K562 (cell line): ENCODE measurements at regions not wholly inside any gene's neighbourhood (a gene's known extent, or its start where the extent isn't known, plus 50 kb on each side); places are given as distances from the start of the nearest gene placed in this dataset.

Experiments
- ATAC-seq: fragments of 200-7000 bp; cut with Tn5 transposase; 3 replicates; pipeline ENCODE4 v1.9.1; 2020; ENCODE audit warnings: moderate library complexity
- BruUV-seq: library from RNA; stranded (reverse); fragments of 400-500 nt; replicated peaks from 2 replicates; lab custom pipeline; 2021; lab: Mats Ljungman, UMichigan
- CTCF ChIA-PET: fragments of 300-600 bp; formaldehyde crosslinking; extraction: SDS; loops from one replicate; lab custom pipeline; 2021; ENCODE audit warnings: low intra/inter-chr PET ratio; lab: Yijun Ruan, JAX
- POLR2A ChIA-PET: fragments of 300-600, 350-650 bp; sonication (Branson Sonifier 250); formaldehyde crosslinking; extraction: SDS; loops from one replicate; lab custom pipeline; 2021; ENCODE audit warnings: antibody characterized with exemption, inconsistent platforms; lab: Yijun Ruan, JAX
- DNase-seq, 4 experiments: peaks; one replicate each; pipeline versions ENCODE4 v3.0.0 to v3.0.0-alpha.2; 2011 to 2018; ENCODE audit warnings: low spot score in 3 of 4, mixed read lengths in 3 of 4; ENCODE audit errors: extremely low read depth in 1 of 4
- FAIRE-seq: peaks from 2 replicates; lab custom pipeline; 2011; peaks lifted over from hg19 to GRCh38; lab: Jason Lieb, UNC
- H2AFZ ChIP-seq: 2 replicates; pipeline ENCODE4 v1.6.0; 2011; ENCODE audit warnings: low read depth, low read length, control low read depth, inconsistent platforms
- H3K27ac ChIP-seq: fragments of 200-600 bp; 3 replicates; pipeline ENCODE4 v1.8.0; 2011; ENCODE audit warnings: low read depth, mild to moderate bottlenecking, control low read depth, inconsistent platforms, low read length, moderate library complexity, mixed read lengths; ENCODE audit errors: extremely low read depth
- H3K27me3 ChIP-seq, 2 experiments: fragments of 300-600 bp in 1 of 2; 2 replicates in 1 of 2; 3 replicates in 1 of 2; pipeline versions ENCODE4 v1.6.0 to v1.8.0; 2011; ENCODE audit warnings: inconsistent platforms in 2 of 2, low read length in 2 of 2, mild to moderate bottlenecking in 1 of 2, mixed read lengths in 1 of 2, moderate library complexity in 1 of 2; ENCODE audit not compliant: control insufficient read depth in 2 of 2, insufficient read depth in 2 of 2
- H3K36me3 ChIP-seq: fragments of 300-600 bp; 3 replicates; pipeline ENCODE4 v1.8.0; 2011; ENCODE audit warnings: mild to moderate bottlenecking, low read length, inconsistent platforms; ENCODE audit not compliant: control insufficient read depth, insufficient read depth
- H3K4me1 ChIP-seq, 2 experiments: fragments of 200-600 bp in 1 of 2; replicated peaks in 1 of 2; 2 replicates in 1 of 2; 3 replicates in 1 of 2; pipeline versions ENCODE4 v1.5.1 to v1.8.0; 2011; ENCODE audit warnings: inconsistent platforms in 2 of 2, low read length in 2 of 2, mild to moderate bottlenecking in 1 of 2, mixed read lengths in 1 of 2, moderate library complexity in 1 of 2; ENCODE audit not compliant: control insufficient read depth in 2 of 2, insufficient read depth in 2 of 2
- H3K4me2 ChIP-seq: 2 replicates; pipeline ENCODE4 v1.6.1; 2011; ENCODE audit warnings: low read length, control low read depth, inconsistent platforms, mixed read lengths; ENCODE audit not compliant: insufficient read depth
- H3K4me3 ChIP-seq: fragments of 200-600 bp; sonication (generic), shearing (Covaris generic); 2 replicates; pipeline ENCODE4 v1.5.1; 2016; ENCODE audit warnings: control low read depth, inconsistent platforms
- H3K79me2 ChIP-seq: fragments of 200-600 bp; 3 replicates; pipeline ENCODE4 v1.8.0; 2011; ENCODE audit warnings: low read length, inconsistent platforms; ENCODE audit not compliant: control insufficient read depth, insufficient read depth
- H3K9ac ChIP-seq, 2 experiments: 2 replicates each; pipeline versions ENCODE4 v1.6.0 to v1.6.1; 2011; ENCODE audit warnings: low read depth in 2 of 2, low read length in 2 of 2, control low read depth in 1 of 2, inconsistent platforms in 1 of 2, mild to moderate bottlenecking in 1 of 2, mixed read lengths in 1 of 2; ENCODE audit not compliant: insufficient read depth in 1 of 2
- H3K9me1 ChIP-seq: one replicate; pipeline ENCODE4 v1.6.0; 2011; ENCODE audit warnings: inconsistent platforms, mild to moderate bottlenecking, low read length, moderate library complexity; ENCODE audit not compliant: control insufficient read depth, insufficient read depth
- H3K9me3 ChIP-seq: replicated peaks from 2 replicates; pipeline ENCODE4 v1.5.1; 2011; ENCODE audit warnings: low read depth, low read length, inconsistent platforms; ENCODE audit not compliant: control insufficient read depth, insufficient read depth
- H4K20me1 ChIP-seq: replicated peaks from 2 replicates; pipeline ENCODE4 v1.6.1; 2011; ENCODE audit warnings: low read length, inconsistent platforms, mixed read lengths; ENCODE audit not compliant: control insufficient read depth, insufficient read depth
- CSDE1 ChIP-seq, 2 experiments: fragments of 450-650 bp; IDR thresholded peaks; 2 replicates each; pipeline ENCODE4 v1.6.1; 2016; ENCODE audit warnings: mild to moderate bottlenecking in 1 of 2
- ETV5 ChIP-seq: sonication (generic); formaldehyde crosslinking; IDR thresholded peaks from 2 replicates; pipeline ENCODE4 v1.4.0; 2020; ENCODE audit warnings: low read depth, mild to moderate bottlenecking, missing genetic modification reagents
- PHB2 ChIP-seq: fragments of 450-650 bp; IDR thresholded peaks from 2 replicates; pipeline ENCODE4 v1.6.1; 2017; ENCODE audit warnings: low read depth
- TCF7L2 ChIP-seq: fragments of 150-350 bp; IDR thresholded peaks from 2 replicates; pipeline ENCODE4 v1.6.1; 2016; ENCODE audit warnings: low read depth, mild to moderate bottlenecking, low read length, moderate library complexity
- ZNF239 ChIP-seq: fragments of 250-450 bp; sonication (Bioruptor Pico); IDR thresholded peaks from 2 replicates; pipeline ENCODE4 v1.4.0; 2020; ENCODE audit warnings: mild to moderate bottlenecking
- WGBS: fragments of 100-300 bp; shearing (Covaris generic); methylation state at CpG from one replicate; pipeline ENCODE4 v1.1.6; 2016; ENCODE audit warnings: low coverage, mixed read lengths; ENCODE audit not compliant: insufficient coverage; ENCODE audit errors: missing lambda C conversion rate; 5-methylcytosine and 5-hydroxymethylcytosine counted together
- in situ Hi-C: fragments of 300-500 bp; cut with MboI; formaldehyde crosslinking; loops from 4 replicates; pipeline ENCODE4 v1.15.0; 2018; ENCODE audit warnings: inconsistent platforms, mixed read lengths
- intact Hi-C: fragments of 100-400 bp; cut with micrococcal nuclease; formaldehyde crosslinking; loops from 2 replicates; pipeline ENCODE4 v1.14.2; 2022
- TF ChIP-seq, protein P1 (sequence below): fragments of 450-650 bp; formaldehyde crosslinking; IDR thresholded peaks from 2 replicates; pipeline ENCODE4 v1.4.0; 2022; ENCODE audit warnings: mild to moderate bottlenecking, moderate library complexity
- TF ChIP-seq, protein P2 (sequence below): fragments of 150-350 bp; IDR thresholded peaks from 2 replicates; pipeline ENCODE4 v1.6.1; 2014; ENCODE audit warnings: low read depth, mild to moderate bottlenecking, low read length, borderline replicate concordance
- TF ChIP-seq, protein P3 (sequence below): sonication (generic); formaldehyde crosslinking; IDR thresholded peaks from 2 replicates; pipeline ENCODE4 v1.8.1; 2023; ENCODE audit warnings: mild to moderate bottlenecking, missing genetic modification reagents
- TF ChIP-seq, protein P4 (sequence below): fragments of 200-800 bp; sonication (Bioruptor generic); IDR thresholded peaks from 2 replicates; pipeline ENCODE4 v1.6.1; 2017; ENCODE audit warnings: missing genetic modification characterization, missing compliant biosample characterization

DNA sequence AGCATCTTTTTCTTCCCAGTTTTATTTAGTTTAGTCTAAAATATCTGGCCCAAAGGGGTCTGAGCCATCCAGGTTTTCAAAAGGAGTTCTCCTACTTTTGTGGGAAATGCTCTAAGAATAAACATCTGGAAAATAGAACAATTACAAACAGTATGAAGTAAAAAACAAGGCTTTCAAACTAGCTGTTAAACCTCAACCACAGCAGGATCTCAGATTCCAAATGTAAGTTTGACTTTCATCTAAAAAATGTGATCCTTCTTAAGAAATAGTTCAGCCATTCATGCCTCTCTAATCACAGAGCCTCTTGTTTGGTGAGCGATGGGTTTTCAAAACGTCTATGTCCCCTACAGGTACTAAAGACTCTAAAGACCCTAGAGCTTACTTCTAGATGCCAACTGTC lies 413.5 kb downstream of the DUSP10 start (continued):
- TF ChIP-seq, protein P1, sequence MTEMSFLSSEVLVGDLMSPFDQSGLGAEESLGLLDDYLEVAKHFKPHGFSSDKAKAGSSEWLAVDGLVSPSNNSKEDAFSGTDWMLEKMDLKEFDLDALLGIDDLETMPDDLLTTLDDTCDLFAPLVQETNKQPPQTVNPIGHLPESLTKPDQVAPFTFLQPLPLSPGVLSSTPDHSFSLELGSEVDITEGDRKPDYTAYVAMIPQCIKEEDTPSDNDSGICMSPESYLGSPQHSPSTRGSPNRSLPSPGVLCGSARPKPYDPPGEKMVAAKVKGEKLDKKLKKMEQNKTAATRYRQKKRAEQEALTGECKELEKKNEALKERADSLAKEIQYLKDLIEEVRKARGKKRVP (CRISPR knock-in tag) = no peak
- TF ChIP-seq TCF7L2 = no peak

DNA sequence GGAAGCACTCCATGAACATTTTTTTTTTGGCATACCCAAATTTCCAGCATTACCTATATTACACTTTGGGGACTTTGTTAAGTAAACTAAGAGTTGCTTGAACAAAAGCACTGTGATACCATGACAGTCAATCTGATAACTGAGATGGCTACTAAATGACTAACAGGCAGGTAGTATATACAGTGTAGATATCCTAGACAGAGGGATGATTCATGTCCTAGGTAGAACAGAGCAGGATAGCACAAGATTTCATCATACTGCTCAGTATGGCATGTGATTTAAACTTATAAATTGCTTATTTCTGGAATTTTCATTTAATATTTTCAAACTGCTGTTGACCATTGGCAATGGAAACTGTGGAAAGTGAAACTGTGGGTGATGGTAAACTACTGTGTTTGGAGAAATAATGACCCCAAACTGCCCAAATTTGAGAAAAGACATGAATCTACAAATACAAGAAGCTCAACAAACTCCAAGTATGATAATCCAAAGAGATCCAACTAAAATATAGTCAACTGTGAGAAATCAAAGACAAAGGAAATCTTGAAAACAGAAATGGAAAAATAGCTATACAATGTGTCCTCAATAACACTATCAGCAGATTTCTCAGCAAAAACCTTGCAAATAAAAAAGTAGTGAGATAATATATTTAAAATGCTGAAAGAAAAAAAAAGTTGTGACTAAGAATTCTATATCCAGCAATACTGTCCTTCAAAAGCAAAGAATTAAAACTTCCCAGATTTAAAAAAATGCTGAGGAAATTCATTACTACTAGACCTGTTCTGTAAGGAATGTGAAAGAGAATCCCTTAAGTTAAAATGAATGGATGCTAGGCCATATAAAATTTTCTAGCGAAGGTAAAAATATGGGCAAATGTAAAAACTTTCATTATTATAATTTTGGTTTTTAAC lies 410.4 kb downstream of the DUSP10 start:
- Histone ChIP-seq H3K9me1 (no peaks in the 10 kb centered on the region), H3K9me3 (no peaks in the 10 kb centered on the region), H3K9ac (no peak overlapping the region), H3K4me1 (no peaks in the 10 kb centered on the region), H4K20me1 (no peaks in the 10 kb centered on the region), H2AFZ (no peak overlapping the region), H3K79me2 (no peaks in the 10 kb centered on the region), H3K27me3 (no peaks in the 10 kb centered on the region), H3K4me2 (no peak overlapping the region), H3K27ac (no peak overlapping the region), H3K36me3 (no peaks in the 10 kb centered on the region), H3K4me3 (no peak overlapping the region)
- ChIA-PET POLR2A (no interaction called here), CTCF (no interaction called here)
- 3% methylated on average over 1 of the region's 1 CpG for WGBS
- intact Hi-C loops (no loop called here), in situ Hi-C loops (no loop called here)
- FAIRE-seq (no peak), ATAC-seq (no peak), DNase-seq (no peak)
- no TSS peak for BruUV-seq
- no peak for TF ChIP-seq ZNF239 (CRISPR knock-in tag)
- TF ChIP-seq ETV5 (CRISPR knock-in tag) = no peak
- no peak for TF ChIP-seq PHB2
- no peak for TF ChIP-seq CSDE1 (IDR thresholded peaks at IDR 0.05)
- TF ChIP-seq, protein P2, sequence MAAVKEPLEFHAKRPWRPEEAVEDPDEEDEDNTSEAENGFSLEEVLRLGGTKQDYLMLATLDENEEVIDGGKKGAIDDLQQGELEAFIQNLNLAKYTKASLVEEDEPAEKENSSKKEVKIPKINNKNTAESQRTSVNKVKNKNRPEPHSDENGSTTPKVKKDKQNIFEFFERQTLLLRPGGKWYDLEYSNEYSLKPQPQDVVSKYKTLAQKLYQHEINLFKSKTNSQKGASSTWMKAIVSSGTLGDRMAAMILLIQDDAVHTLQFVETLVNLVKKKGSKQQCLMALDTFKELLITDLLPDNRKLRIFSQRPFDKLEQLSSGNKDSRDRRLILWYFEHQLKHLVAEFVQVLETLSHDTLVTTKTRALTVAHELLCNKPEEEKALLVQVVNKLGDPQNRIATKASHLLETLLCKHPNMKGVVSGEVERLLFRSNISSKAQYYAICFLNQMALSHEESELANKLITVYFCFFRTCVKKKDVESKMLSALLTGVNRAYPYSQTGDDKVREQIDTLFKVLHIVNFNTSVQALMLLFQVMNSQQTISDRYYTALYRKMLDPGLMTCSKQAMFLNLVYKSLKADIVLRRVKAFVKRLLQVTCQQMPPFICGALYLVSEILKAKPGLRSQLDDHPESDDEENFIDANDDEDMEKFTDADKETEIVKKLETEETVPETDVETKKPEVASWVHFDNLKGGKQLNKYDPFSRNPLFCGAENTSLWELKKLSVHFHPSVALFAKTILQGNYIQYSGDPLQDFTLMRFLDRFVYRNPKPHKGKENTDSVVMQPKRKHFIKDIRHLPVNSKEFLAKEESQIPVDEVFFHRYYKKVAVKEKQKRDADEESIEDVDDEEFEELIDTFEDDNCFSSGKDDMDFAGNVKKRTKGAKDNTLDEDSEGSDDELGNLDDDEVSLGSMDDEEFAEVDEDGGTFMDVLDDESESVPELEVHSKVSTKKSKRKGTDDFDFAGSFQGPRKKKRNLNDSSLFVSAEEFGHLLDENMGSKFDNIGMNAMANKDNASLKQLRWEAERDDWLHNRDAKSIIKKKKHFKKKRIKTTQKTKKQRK = no peak
- TF ChIP-seq, protein P3, sequence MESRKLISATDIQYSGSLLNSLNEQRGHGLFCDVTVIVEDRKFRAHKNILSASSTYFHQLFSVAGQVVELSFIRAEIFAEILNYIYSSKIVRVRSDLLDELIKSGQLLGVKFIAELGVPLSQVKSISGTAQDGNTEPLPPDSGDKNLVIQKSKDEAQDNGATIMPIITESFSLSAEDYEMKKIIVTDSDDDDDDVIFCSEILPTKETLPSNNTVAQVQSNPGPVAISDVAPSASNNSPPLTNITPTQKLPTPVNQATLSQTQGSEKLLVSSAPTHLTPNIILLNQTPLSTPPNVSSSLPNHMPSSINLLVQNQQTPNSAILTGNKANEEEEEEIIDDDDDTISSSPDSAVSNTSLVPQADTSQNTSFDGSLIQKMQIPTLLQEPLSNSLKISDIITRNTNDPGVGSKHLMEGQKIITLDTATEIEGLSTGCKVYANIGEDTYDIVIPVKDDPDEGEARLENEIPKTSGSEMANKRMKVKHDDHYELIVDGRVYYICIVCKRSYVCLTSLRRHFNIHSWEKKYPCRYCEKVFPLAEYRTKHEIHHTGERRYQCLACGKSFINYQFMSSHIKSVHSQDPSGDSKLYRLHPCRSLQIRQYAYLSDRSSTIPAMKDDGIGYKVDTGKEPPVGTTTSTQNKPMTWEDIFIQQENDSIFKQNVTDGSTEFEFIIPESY (CRISPR knock-in tag) = no peak
- TF ChIP-seq, protein P4, sequence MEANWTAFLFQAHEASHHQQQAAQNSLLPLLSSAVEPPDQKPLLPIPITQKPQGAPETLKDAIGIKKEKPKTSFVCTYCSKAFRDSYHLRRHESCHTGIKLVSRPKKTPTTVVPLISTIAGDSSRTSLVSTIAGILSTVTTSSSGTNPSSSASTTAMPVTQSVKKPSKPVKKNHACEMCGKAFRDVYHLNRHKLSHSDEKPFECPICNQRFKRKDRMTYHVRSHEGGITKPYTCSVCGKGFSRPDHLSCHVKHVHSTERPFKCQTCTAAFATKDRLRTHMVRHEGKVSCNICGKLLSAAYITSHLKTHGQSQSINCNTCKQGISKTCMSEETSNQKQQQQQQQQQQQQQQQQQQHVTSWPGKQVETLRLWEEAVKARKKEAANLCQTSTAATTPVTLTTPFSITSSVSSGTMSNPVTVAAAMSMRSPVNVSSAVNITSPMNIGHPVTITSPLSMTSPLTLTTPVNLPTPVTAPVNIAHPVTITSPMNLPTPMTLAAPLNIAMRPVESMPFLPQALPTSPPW (CRISPR knock-in tag) = no peak
